ENCODE measurements at regions not wholly inside any gene's neighbourhood (a gene's known extent, or its start where the extent isn't known, plus 50 kb on each side); places are given as distances from the start of the nearest gene placed in this dataset.

DNA sequence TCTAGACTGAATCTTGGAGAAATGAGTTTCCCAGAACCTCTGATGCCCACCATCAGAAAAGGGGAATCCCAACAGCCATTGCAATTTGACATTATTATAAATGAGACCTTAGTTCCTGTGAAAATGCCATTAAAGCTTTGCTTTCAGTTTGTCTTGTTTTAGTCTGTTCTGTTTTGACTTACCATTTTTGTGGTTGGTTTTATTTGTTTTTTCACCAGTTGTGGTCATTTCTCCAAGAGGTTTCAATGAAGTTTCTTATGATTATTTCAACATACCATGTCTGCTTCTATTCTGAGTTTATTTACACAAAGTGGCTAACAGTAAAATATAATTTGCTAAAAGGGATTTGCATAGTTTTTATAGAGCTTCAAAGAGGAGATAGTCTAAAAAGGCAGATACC, 175.0 kb upstream of the MCTP2 start:
- no peak for DNase-seq (ENCODE audit: low read depth in 2 of 2)

- no peak for DNase-seq (ENCODE audit: low read depth in 2 of 2)
Measured at GRCh38 chr15:94053626-94054025, 177.7 kb upstream of the MCTP2 start.

GRCh38 chr15:94052711-94053110, 178.7 kb upstream of the MCTP2 start:
- no peak for DNase-seq (ENCODE audit: low read depth in 2 of 2)

- DNase-seq (ENCODE audit: low read depth in 2 of 2): no peak
Measured at GRCh38 chr15:94047566-94047965, 183.8 kb upstream of the MCTP2 start.

DNA sequence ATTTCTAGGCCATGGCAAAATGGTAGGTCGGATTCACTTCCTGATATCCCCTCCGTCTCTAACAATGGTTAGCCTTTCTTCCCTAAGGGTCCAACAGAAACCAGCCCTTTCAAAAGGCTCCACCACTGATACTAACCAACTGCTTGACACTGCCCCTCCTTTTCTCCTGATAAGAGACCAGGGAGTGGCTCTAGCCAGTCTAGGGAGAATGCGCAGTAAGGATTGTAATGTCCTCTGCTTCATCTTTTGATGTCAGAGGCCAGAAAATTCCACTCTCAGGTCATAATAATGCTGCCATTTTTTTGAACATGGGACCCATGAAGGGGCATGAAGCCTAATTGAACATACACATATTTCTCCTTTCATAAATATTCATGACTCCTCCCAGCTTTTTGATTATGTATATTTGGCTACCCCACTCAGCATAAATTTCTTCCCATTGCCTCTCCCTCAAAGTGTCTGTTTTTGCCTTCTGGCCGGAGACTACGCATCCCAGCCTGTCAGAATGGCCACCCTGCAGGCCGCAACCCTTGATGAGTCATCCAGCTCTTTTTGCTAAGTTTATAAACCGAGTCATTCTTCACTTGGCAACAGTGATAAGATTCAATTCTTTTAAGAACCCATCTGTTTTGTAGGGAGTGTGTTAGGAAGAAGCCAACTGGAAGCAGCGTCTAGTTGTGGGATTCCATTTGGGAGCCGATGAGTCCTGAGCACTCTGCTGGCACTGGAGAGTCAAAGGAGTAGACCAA, 189.0 kb upstream of the MCTP2 start:
- DNase-seq (ENCODE audit: low read depth in 2 of 2): no peak

- DNase-seq (ENCODE audit: low read depth in 2 of 2): no peak
Measured at GRCh38 chr15:94041746-94042145, 189.6 kb upstream of the MCTP2 start.

- no peak for DNase-seq (ENCODE audit: low read depth in 2 of 2)
Measured at GRCh38 chr15:94040541-94041248, 190.7 kb upstream of the MCTP2 start.

GRCh38 chr15:94036156-94036555, 195.2 kb upstream of the MCTP2 start:
- no peak for DNase-seq (ENCODE audit: low read depth in 2 of 2)

- no peak for DNase-seq (ENCODE audit: low read depth in 2 of 2)
Measured at GRCh38 chr15:94033683-94034020, 197.7 kb upstream of the MCTP2 start.

GRCh38 chr15:94033014-94033682, 198.2 kb upstream of the MCTP2 start:
- DNase-seq (ENCODE audit: low read depth in 2 of 2): no peak

DNA sequence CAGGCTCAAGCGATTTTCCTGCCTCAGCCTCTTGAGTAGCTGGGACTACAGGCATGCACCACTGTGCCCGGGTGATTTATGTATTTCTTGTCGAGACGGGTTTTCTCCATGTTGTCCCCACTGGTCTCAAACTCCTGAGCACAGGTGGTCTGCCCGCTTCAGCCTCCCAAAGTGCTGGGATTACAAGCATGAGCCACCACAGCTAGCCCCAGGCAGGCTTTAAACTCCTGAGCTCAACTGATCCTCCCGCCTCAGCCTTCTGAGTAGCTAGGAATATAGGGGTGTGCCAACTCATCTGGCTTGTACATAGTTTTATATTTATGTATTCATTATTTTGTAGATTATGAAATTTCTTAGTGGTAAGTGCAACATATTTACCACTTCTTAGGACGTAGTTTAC, 198.8 kb upstream of the MCTP2 start:
- no peak for DNase-seq (ENCODE audit: low read depth in 2 of 2)

DNA sequence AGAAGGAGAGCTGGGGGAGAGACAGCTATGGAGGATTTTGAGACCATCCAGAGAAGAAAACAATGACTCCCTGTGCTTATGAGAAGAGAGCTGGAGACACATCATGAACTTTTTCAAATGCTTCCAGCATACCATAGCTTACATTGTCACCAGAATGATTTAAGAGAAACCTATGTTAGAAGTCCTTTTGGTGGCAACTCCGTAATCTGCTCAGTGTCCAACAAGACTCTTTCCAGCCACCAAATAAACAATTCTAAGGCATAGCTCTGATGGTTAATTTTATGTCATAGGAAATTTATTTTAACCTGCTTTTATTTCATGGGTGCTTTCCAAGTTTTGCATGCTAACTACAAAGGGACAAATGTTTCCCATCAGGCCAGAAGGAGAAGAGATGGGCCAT, 200.3 kb upstream of the MCTP2 start:
- DNase-seq (ENCODE audit: low read depth in 2 of 2): no peak

- no peak for DNase-seq (ENCODE audit: low read depth in 2 of 2)
Measured at GRCh38 chr15:94029495-94029894, 201.9 kb upstream of the MCTP2 start.

DNA sequence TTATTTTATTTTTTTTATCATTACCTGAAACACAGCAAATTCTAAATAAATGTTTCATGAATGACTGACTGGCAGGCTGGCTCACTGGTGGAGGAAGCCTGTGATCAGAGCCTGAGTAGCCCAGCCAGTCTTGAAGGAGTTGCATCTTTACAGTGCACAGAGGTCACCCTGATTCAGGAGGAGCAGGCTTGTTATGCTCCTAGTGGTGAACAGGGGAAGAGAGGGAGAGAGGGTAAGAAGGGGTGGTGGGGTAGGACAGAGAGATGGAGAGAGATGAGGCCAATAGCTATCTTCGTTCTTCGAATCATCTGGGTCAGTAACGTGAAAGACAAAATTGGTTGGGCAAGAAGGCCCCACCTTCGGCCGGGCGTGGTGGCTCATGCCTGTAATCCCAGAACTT, 202.6 kb upstream of the MCTP2 start:
- no peak for DNase-seq (ENCODE audit: low read depth in 2 of 2)

- DNase-seq (ENCODE audit: low read depth in 2 of 2): no peak
Measured at GRCh38 chr15:94028121-94028520, 203.2 kb upstream of the MCTP2 start.

- DNase-seq (ENCODE audit: low read depth in 2 of 2): no peak
Measured at GRCh38 chr15:94027581-94027980, 203.8 kb upstream of the MCTP2 start.

DNA sequence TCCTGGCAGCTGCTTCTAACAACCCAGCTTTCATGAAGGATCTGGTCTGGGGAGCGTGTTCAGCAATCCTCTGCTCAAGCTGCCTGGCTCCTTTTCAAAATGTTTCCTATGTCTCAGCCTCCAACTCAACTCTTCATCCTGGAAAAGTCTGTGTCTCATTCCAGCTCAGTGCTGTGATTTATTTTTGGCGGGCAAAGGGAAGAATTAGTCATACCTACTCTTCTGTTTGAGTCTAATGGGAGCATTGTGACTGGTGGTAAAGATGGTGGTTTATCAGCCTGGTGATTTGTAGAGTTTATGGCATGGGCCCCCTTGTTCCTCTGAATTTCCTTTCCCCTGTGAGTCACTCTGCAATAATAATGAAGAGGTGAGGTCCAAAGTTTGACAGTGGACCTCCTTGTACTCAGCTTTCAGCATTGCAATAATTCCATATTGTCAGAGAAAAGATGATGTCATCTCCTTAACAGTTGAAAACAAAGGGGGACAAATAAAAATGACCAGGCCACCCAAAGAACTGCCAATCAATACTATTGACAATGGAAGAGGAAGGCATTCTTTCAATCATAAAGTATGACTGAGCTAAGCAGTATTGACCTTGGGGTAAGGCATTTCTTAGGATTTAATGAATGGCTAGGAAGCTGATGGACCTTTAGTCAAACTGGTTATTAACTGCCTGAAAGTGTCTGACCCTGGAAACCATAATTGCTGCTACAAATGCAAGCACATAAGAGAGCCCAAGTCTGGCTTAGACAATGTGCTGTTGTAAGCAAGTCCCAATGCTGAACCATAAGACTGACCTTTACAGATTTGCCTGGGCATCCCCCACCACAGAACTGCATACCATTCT, 204.7 kb upstream of the MCTP2 start:
- DNase-seq (ENCODE audit: low read depth in 2 of 2): no peak

DNA sequence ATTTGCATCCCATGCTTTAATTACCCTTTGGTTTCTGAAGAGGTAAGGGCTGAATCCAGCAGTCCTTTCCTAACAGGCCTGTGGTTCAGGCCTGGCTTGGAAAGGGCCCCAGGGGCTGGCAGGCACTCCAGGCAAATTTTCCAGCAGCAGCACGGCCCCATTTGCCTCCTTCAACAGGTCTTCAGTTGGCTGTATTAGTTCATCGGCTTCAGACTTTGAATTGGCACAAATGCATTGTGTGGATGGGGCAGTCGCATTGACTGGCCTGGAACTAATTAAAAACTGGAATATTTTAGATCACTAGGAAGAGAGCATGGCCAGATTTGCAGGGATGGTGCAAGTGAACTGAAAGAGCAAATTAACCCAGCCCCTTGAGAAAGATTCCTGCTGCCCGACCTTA, 207.8 kb upstream of the MCTP2 start:
- no peak for DNase-seq (ENCODE audit: low read depth in 2 of 2)

DNA sequence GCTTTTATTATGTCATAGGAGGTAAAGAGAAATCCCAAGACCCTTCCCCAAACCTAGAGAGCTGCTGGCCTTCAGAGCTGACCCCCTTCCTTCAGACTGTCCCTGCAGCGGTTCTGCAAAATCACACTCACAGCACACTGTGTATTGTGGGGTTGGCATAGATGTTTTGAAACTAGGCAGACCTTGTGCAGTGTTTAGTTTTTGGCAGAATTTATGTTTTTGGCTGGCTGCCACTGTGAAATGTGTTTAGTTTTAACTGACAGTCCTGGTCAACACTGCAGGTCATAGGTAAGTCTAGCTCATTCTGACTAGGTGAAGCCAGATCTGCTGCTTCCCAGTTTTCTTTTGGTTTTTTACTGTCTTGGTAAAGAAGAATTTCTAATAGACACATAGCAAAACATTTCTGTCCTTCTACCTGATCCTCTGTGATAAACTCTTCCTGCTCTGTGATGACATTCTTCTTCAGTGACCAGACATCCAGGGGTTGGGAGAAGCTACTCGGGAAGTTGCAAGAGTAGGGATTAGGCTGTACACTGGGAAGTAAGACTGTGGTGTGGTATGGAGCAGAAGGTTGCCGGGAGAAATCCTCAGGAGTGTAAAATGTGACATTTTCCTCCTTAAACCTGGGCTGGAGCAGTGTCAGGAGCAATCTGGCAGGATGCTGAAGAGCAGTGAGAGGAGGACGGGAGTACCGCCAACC, 209.6 kb upstream of the MCTP2 start:
- DNase-seq (ENCODE audit: low read depth in 2 of 2): no peak

GRCh38 chr15:94019062-94019461, 212.3 kb upstream of the MCTP2 start:
- DNase-seq (ENCODE audit: low read depth in 2 of 2): no peak

- DNase-seq (ENCODE audit: low read depth in 2 of 2): no peak
Measured at GRCh38 chr15:94015324-94015723, 216.0 kb upstream of the MCTP2 start.

Measured in activated CD8-positive, alpha-beta memory T cell treated with anti-CD3 and anti-CD28 coated beads for 4 hours (primary cell).